ENCODE measurements at regions not wholly inside any gene's neighbourhood (a gene's known extent, or its start where the extent isn't known, plus 50 kb on each side); places are given as distances from the start of the nearest gene placed in this dataset.

DNA sequence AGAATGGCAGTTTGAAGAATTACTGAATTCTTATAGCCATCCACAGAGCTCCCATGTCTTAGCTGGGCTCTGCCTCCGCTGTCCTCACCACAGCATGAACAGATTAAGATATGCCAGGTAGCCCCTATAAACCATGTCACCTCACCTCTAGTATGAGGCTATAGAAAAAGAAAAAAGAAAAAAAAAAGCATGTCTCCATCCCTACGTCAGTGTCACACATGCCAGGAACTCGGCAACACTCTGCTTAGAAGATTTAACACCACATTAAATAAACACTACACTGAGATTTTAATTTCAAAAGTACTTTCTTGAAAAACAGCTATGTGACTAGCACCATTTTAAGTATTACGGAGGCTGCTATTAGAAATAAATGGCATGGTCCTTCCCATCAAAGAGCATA is 149.4 kb downstream of the CAPZA3 start:
- TF ChIP-seq, protein P1, sequence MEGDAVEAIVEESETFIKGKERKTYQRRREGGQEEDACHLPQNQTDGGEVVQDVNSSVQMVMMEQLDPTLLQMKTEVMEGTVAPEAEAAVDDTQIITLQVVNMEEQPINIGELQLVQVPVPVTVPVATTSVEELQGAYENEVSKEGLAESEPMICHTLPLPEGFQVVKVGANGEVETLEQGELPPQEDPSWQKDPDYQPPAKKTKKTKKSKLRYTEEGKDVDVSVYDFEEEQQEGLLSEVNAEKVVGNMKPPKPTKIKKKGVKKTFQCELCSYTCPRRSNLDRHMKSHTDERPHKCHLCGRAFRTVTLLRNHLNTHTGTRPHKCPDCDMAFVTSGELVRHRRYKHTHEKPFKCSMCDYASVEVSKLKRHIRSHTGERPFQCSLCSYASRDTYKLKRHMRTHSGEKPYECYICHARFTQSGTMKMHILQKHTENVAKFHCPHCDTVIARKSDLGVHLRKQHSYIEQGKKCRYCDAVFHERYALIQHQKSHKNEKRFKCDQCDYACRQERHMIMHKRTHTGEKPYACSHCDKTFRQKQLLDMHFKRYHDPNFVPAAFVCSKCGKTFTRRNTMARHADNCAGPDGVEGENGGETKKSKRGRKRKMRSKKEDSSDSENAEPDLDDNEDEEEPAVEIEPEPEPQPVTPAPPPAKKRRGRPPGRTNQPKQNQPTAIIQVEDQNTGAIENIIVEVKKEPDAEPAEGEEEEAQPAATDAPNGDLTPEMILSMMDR (conservative IDR thresholded peaks at IDR 0.05; ENCODE audit: low read depth, low read length), result no peak
- TF ChIP-seq EZH2 (IDR thresholded peaks at IDR 0.05; ENCODE audit: low read length, unreplicated experiment) (no peak), EZH2phosphoT487 (IDR thresholded peaks at IDR 0.05; ENCODE audit: borderline replicate concordance, low read length) (no peak)

All from PC-3 (cell line).